GM19324 (cell line): ENCODE measurements at regions not wholly inside any gene's neighbourhood (a gene's known extent, or its start where the extent isn't known, plus 50 kb on each side); places are given as distances from the start of the nearest gene placed in this dataset.

Experiments
- ATAC-seq: cut with Tn5 transposase; IDR thresholded peaks from one replicate; pipeline ENCODE4 v1.9.1; 2021; ENCODE audit warnings: mild to moderate bottlenecking, moderate library complexity; ENCODE audit not compliant: unreplicated experiment, low FRiP score

DNA sequence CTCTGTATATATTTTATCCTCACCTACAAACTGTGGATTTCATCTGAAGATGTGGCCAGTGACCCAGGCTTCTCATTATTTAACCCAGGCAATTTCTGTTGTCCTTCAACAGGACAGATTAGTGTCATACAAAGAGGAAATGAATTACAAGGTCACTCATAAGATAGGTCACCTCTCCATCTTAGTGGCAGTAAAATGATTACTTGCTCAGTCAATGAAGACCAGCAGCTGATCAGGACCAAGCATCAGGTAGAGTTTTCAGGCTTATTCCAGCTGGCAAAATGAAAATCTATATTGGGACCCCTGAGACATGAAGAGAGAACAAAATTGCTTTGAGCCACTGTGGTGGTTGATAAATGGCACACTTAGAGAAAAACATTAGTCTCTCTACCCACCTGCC lies 135.2 kb upstream of the PRDM9 start:
- no peak for ATAC-seq

DNA sequence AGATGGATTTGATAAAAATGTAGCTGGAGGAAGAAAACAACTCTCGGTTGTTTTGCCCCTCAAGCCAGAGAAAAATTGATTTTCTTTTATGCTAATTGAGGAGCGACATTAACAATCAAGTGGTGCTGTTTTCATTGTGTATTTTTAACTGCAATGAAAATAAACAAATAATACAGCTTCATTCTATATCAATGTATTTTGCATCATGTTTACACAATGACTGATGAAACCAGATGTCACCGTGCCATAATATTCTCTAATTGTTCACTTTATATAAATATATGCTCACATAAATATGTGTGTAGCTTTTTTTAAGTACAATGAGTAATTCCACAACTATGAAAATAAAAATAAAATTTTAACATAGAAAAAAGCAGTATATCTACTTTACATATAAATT lies 139.0 kb upstream of the PRDM9 start:
- no peak for ATAC-seq

DNA sequence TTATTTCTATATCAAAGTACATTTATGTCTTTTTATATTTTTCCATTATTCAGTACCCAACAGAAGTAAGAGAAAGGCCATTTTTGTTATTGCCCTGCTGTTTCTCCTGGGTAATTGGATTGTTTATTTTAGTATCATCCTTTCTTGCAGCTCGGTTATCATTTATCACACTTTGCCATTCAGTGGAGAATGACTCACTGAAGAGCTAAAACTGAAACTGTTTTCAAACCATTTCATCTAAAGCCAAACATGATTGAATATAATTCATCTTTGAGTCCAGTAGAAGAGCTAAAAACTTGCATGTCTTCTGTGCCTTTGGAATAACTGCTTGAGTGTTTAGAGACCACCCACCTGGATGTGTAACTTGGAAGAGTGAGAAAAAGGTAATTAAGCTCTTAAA lies 139.5 kb upstream of the PRDM9 start:
- ATAC-seq: no peak

DNA sequence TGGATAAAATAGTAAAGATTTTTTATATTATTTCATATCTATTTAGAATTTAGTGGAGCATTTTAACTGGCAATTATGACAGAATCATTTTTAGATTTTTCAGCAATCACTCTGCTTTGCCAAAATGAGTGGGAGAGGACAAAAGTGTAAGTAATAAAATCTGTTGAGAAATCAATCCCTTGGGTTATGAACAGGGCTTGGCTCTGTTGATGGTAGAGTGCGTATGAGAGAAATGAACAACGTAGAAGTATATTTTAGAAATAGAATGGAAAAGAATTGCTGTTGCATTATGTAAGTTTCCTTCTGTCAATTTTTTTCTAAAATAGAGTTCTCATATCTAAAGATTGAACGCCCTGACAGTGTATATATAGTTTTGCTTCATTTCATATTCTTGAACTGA lies 154.1 kb upstream of the PRDM9 start:
- no peak for ATAC-seq

DNA sequence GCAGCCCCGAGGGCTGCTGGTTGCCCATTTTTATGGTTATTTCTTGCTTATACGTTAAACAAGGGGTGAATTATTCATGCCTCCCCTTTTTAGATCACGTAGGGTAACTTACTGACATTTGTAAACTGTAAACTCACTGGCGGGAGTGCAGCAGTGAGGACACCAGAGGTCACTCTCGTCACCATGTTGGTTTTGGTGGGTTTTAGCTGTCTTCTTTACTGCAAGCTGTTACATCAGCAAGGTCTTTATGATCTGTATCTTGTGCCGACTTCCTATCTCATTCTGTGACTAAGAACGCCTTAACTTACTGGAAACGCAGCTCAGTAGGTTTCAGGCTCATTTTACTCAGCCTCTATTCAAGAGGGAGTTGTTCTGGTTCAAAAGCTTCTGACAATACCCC lies 155.0 kb upstream of the PRDM9 start:
- ATAC-seq: no peak

DNA sequence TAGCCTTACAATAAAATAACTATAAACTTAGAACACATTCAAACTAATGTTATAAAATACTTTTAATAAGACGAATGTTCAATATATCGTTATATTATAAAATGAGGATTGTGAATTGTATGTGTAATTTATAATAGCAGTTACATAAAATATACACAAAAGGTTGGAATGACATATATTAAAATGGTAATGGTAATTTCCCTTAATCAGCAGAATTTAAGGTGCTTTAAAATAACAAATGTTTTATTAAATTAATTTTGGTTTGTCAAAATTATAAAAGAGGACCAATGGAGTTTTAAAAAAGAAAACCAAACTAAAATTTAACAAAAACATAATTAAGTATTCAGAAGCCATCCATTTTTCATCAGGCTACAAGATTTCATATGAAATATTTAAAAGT lies 164.3 kb upstream of the PRDM9 start:
- ATAC-seq: no peak

DNA sequence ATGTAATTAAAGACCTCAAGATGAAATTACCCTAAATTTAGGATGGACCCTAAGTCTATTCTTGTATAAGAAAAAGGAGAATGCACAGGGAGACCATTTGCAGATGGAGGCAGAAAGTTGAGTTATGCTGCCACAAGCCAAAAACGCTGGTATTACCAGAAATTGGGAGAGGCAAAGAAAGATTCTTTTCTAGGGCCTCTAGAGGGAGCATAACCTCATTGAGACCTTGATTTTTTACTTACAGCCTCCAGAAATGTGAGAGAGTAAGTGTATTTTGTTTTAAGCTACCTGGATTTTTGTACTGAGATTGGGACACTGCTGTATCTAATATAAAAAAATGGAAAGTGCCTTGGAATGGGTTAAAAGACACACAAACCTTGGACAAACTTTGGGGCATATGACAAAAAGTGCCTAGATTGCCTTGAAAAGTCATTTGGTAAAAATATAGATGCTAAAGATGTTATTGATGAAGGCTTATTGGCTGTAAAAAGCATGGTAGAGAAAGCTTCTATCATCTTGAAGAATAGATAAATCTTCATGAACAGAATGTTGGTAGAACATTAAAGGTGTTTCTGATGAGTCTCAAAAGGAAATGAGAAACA lies 174.7 kb upstream of the PRDM9 start:
- ATAC-seq: no peak

DNA sequence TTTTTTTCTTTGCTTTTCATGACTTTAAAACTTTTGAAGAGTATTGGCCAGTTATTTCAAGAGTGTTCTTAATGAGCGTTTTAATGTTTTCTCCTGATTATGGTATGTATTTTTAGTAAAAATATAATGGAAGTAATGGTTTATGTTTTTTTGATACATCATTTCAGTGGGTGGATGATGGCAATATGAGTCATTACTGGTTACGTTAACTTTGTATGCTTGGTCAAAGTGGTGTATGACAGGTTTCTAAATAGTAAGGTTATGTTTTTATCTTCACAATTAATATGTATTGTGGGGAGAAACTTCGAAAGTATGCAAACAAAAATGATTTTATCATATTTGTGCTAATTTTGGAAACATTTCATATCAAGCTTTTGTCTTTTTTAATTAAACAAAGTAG lies 176.7 kb upstream of the PRDM9 start:
- ATAC-seq: no peak

DNA sequence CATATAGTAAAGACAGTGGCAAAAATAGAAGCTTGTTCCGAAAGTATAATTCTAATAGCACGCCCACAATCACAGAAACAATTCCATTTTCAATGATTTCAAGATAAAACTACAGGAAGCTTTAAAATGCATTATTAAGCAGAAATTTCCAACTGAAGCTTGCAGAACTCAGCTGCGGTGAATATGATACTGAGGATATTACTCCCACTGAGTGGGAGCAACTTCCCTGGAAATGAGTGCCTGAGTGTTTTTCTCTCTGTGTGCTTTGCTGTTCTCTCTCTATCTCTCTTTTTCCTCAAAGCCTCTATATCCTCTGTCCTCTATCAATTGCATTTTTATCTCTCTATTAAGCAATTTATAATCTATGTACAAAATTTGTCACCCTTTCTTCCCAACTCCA lies 187.5 kb upstream of the PRDM9 start:
- ATAC-seq: no peak

DNA sequence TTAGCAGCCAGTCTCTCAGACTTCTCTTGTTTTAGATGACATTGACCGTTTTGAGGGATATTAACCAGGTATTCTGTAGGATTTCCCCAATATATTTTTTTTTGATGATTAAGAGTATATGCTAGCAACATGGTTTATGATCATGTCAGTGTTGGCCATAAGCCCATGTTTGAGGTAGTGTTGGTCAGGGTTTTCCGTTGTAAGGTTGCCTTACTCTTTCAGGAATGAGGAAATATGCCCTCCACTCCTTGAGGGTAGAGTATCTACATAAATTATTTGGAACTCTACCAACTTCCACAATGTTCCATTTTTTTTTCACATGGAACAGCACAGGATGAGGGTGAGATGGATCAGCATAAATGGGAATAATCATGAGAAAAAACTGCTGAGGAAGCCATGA lies 188.4 kb upstream of the PRDM9 start:
- no peak for ATAC-seq

DNA sequence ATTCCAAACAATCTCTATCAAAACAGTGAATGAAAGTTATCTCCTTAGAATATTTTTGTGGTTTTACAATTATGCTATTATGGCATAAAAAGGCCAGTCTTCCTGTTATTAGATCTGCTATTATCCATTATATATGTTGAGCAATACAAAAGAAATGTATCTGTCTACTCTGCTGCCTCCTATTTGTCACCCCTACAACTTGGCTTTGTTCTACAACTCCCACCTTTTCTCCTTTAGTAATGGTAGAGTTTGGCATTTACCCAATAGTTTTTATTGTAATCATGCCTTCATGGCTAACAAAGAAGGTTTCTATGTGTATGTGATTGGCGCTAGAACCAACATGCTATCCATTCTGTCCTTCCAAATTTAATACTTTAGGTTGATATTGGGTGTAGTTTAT lies 189.2 kb upstream of the PRDM9 start:
- no peak for ATAC-seq

DNA sequence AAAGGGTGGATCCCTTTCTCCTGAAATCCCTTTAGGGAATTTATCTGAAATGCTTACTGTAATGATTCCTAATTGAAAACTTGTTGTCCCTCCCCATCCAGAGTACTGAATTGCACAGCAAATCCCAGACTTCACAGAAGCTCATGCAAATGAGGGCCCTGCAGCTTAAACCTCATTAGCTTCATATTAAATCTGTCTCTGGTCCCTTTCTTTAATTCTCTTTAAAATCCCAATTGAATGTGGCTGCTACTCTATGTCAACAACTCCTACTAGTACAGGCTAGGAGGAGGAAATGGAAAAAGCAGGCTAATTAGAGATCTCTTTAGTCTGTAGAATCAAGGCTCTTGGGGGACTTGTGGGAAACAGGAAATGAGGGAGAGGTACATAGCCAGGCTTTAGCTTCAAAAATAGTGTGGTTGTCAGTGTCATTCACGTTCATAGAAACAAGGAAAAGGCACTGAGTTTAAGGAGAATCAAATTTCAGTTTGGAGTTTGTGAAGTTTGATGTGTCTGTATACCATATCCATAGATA lies 191.3 kb upstream of the PRDM9 start:
- no peak for ATAC-seq

DNA sequence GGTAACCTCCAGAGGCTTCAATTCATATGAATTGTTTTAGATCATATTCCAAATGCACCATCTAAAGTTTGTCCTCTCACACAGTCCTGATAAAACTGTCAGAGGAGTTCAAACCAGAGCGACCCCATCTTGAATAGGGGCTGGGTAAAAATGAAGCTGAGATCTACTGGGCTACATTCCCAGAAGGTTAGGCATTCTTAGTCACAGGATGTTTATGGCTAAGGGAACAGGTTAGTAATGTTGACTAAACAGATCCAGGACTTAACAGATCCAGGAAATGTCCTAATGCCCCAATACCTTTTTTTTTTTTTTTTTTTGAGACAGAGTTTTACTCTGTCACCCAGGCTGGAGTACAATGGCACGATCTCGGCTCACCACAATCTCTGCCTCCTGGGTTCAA lies 192.6 kb upstream of the PRDM9 start:
- no peak for ATAC-seq

DNA sequence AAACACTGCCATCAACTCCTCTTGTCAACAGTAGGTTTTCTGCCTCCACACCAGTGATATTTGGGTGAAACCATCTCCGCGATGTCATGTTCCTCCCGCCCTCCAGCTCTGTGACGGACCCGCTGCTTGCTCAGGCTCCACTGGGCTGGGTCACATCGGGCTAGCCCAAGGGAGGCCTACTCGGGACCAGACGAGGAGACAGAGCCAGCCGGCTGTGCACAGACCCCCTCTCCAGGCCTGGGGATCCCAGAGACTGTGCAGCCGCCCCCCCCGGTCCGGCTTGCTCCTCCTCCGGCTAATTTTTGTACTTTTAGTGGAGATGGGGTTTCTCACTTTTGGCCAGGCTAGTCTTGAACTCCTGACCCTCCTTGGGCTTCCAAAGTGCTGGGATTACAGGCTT lies 202.4 kb upstream of the PRDM9 start:
- ATAC-seq: no peak

DNA sequence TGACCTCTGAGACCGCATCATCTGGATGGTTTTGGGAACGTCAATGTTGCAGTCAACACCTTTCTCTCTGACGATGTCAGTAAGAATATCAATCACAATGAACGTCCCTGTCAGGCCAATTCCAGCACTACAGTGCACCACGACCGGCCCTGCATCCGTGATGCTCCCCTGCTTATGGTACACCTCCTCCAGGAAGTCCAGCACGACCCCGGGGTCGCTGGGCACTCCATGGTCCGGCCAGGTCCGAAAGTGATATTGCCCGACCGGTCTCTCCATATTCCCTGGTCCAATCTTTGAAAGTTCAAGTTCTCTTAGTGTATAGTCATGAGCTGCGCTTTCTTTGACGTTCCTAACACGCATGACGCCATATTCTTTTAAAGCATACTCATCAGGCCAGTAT lies 203.6 kb upstream of the PRDM9 start:
- ATAC-seq: no peak

DNA sequence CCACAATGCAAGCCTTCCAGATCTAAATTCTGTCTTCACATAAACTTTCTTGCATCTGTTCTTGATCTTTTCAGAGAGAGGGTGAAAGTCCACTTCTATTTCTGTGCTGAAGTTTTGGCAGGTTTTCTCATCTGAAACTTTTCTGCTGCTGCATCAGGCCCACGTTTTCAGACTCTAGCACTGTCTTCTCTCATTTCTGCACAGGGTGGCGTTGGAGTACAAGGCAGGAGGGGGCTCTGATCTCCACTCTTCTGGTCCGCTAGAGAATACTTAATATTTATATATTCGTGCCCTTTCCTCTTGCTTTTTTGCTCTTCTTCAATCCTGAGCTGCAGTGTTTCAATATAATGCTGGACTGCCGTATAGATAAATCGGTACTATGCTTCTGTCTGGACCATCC lies 204.0 kb upstream of the PRDM9 start:
- ATAC-seq: no peak

DNA sequence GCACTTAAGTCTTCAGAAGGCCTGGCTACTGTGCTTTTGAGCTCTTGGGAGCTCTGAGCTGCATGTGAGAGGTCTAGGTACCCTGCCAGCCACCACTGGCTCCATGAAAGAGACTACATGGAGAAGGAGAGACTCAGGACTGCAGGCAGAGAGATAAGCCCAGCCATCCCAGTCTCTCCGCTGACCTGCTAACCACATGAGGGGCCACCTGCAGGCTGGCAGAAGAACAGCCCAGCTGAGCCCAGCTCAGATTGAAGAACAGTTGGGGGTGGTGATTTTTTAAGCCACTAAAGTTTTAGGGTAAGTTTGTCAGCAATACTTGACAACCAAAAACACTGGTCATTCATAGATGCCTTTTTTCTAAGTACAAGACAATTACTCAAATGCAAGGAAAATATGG lies 205.0 kb upstream of the PRDM9 start:
- ATAC-seq: no peak

DNA sequence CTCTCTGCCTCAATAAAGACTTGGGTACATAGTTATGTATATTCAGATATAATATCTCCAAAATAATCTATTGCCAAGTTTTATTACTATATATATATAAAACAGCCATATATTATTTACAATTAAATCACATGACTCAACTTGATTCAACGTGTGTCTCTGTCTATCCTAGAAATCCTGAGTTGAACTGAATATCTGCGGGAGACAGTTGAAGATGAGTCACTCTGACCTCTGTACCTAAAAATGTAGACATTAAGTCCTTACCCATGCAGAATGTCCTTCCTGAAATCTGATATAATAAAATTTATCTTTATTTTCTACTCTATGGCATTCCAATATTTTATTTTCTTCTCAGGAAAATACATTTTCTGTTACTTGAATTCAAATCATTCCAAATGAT lies 218.2 kb upstream of the PRDM9 start:
- ATAC-seq: no peak

DNA sequence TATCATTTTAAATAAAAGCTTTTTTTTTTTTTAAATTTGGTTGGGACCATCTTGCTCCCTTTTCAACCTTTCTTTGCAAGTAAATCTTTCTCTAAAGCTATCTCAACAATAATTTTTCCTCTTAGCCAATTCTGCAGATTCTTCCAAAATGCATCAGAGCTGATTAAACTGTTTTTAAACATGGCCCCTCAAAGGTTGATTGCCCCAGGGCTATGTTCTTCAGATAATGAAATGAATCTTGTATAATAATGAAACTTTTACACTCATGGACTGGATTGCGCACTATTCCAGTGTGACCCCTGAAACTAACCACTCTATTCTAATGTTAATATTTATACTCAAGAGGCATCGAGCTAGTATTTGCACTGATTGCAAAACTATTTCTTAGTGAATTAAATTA lies 222.8 kb upstream of the PRDM9 start:
- no peak for ATAC-seq

DNA sequence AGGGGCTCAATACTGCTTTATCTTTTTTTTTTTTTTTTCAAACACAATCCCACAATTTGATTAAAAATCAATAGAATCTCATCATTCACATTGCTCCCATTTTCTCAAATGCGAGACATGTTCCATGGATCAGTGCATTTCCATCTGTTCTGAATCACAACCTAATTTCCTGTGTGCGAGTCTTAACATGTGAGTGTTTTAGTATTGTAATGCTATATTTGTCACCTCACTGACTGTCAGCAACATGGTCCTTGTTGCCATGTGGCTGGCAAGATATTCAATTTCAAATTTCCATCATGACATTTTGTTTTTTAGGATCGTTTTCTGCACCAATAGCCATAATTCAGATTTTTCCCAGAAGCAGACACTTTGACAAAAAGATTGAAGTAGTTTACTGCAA lies 233.2 kb upstream of the PRDM9 start:
- no peak for ATAC-seq

DNA sequence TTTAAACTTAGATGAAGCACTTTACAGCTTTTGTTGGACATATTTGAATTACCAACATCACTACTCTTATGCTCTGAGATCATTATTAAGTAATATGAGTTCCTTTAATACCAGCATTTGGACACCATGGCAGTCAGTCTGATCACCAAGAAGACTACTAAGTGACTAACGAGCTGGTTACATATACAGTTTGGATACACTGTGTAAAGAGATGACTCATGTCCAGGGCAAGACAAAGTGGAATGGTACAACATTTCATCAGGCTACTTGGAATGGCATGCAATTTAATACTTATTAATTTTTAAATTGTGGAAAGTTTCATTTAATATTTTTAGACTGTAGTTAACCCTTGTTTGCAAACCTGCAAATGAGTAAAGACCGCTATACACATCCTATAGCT lies 237.4 kb upstream of the PRDM9 start:
- no peak for ATAC-seq

DNA sequence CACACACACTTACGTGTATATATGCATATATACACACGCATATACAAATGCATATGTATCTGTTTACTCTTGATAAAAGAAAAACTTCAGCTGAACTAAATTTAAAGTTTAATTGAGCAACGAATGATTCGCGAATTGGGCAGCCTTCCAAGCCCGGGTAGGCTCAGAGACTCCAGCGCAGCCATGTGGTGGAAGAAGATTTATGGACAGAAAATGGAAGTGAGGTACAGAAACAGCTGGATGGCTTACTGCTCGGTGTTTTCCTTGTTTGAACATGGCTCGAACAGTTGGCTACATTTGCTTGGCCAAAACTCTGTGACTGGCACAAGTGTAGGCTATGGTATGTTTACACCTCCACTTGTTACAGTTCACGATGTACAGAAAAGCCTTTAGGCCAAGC lies 239.3 kb upstream of the PRDM9 start:
- ATAC-seq: no peak

DNA sequence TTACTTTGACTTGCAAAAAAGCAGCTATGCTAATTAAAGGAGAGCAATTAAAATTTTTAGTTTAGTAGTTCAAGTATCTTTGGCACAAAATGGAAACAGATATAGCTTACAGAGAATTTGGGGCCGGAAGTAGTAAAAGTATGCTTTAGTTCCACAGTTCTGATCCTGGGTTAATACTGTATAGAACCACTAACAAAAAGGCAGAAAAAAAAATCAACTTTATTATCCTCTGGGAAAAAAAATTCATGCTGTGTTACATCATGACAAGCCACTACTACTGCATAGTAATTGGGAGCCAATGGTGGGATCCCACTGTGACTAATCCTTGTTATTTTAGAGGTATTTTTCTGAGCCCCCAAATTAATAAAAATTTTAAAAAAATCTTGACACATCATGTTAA lies 246.8 kb upstream of the PRDM9 start:
- ATAC-seq: no peak
